ENCODE measurements at regions not wholly inside any gene's neighbourhood (a gene's known extent, or its start where the extent isn't known, plus 50 kb on each side); places are given as distances from the start of the nearest gene placed in this dataset.

- no peak for TF ChIP-seq CTCF (IDR thresholded peaks at IDR 0.05; ENCODE audit: borderline replicate concordance, control extremely low read depth, extremely low read depth, insufficient read depth, missing control alignments)
- no peak for DNase-seq (ENCODE audit: low spot score)
- in situ Hi-C loops (cut with MboI; ENCODE audit: low sequenced_read_pairs, unreplicated experiment) = no loop called here
Measured at GRCh38 chr6:15763364-15763763, 100.5 kb upstream of the DTNBP1 start.

- TF ChIP-seq CTCF (IDR thresholded peaks at IDR 0.05; ENCODE audit: borderline replicate concordance, control extremely low read depth, extremely low read depth, insufficient read depth, missing control alignments) = no peak
- in situ Hi-C loops (cut with MboI; ENCODE audit: low sequenced_read_pairs, unreplicated experiment) = no loop called here
- DNase-seq (ENCODE audit: low spot score) = no peak
Measured at GRCh38 chr6:15761045-15761502, 98.2 kb upstream of the DTNBP1 start.

GRCh38 chr6:15758631-15759215 lies 95.9 kb upstream of the DTNBP1 start:
- no peak for TF ChIP-seq CTCF (IDR thresholded peaks at IDR 0.05; ENCODE audit: borderline replicate concordance, control extremely low read depth, extremely low read depth, insufficient read depth, missing control alignments)
- DNase-seq (ENCODE audit: low spot score) = no peak
- in situ Hi-C loops (cut with MboI; ENCODE audit: low sequenced_read_pairs, unreplicated experiment) = no loop called here

- no peak for DNase-seq (ENCODE audit: low spot score)
- in situ Hi-C loops (cut with MboI; ENCODE audit: low sequenced_read_pairs, unreplicated experiment) = no loop called here
- no peak for TF ChIP-seq CTCF (IDR thresholded peaks at IDR 0.05; ENCODE audit: borderline replicate concordance, control extremely low read depth, extremely low read depth, insufficient read depth, missing control alignments)
Measured at GRCh38 chr6:15755526-15755925, 92.7 kb upstream of the DTNBP1 start.

- DNase-seq (ENCODE audit: low spot score) = no peak
- in situ Hi-C loops (cut with MboI; ENCODE audit: low sequenced_read_pairs, unreplicated experiment) = no loop called here
- no peak for TF ChIP-seq CTCF (IDR thresholded peaks at IDR 0.05; ENCODE audit: borderline replicate concordance, control extremely low read depth, extremely low read depth, insufficient read depth, missing control alignments)
Measured at GRCh38 chr6:15754706-15755079, 91.9 kb upstream of the DTNBP1 start.

- TF ChIP-seq CTCF (IDR thresholded peaks at IDR 0.05; ENCODE audit: borderline replicate concordance, control extremely low read depth, extremely low read depth, insufficient read depth, missing control alignments) = no peak
- no peak for DNase-seq (ENCODE audit: low spot score)
- in situ Hi-C loops (cut with MboI; ENCODE audit: low sequenced_read_pairs, unreplicated experiment) = no loop called here
Measured at GRCh38 chr6:15754035-15754705, 91.3 kb upstream of the DTNBP1 start.

All from GM13976 (cell line).